IMR-90 (cell line): ENCODE measurements at regions not wholly inside any gene's neighbourhood (a gene's known extent, or its start where the extent isn't known, plus 50 kb on each side); places are given as distances from the start of the nearest gene placed in this dataset.

ENCODE experiments used
- ATAC-seq: fragments of 200-7000 bp; cut with Tn5 transposase; 2 replicates; pipeline ENCODE4 v1.9.1; 2020; ENCODE audit warnings: low read depth, mild to moderate bottlenecking, moderate library complexity
- BruUV-seq: library from RNA; stranded (reverse); fragments of 400-500 nt; replicated peaks from 2 replicates; lab custom pipeline; 2021; lab: Mats Ljungman, UMichigan
- CTCF ChIA-PET: fragments of 300-600 bp; formaldehyde crosslinking; extraction: SDS; loops from one replicate; lab custom pipeline; 2021; ENCODE audit warnings: antibody characterized with exemption; lab: Yijun Ruan, JAX
- POLR2A ChIA-PET: fragments of 300-600 bp; sonication (Branson Sonifier 250); formaldehyde crosslinking; loops from one replicate; lab custom pipeline; 2022; ENCODE audit warnings: antibody characterized with exemption; ENCODE audit not compliant: unreplicated experiment; lab: Charles Lee
- DNase-seq: peaks from one replicate; pipeline ENCODE4 v3.0.0; 2013
- H2AFZ ChIP-seq: replicated peaks from 2 replicates; pipeline ENCODE3; 2013; ENCODE audit warnings: low read length, mild to moderate bottlenecking; ENCODE audit not compliant: poor library complexity
- H2AK5ac ChIP-seq: 2 replicates; pipeline ENCODE4 v1.6.1; 2013; ENCODE audit warnings: low read depth, low read length, inconsistent platforms
- H2AK9ac ChIP-seq: replicated peaks from 2 replicates; pipeline ENCODE3; 2013; ENCODE audit warnings: mild to moderate bottlenecking, low read depth, low read length, moderate library complexity; ENCODE audit not compliant: poor library complexity
- H2BK120ac ChIP-seq: 2 replicates; pipeline ENCODE4 v1.6.1; 2013; ENCODE audit warnings: low read depth, low read length, inconsistent platforms
- H2BK15ac ChIP-seq: 3 replicates; pipeline ENCODE4 v1.6.1; 2013; ENCODE audit warnings: low read depth, low read length, inconsistent platforms
- H2BK20ac ChIP-seq: 2 replicates; pipeline ENCODE4 v1.6.1; 2013; ENCODE audit warnings: low read depth, mild to moderate bottlenecking, inconsistent platforms, low read length, moderate library complexity
- H2BK5ac ChIP-seq: 2 replicates; pipeline ENCODE4 v1.6.1; 2013; ENCODE audit warnings: mild to moderate bottlenecking, low read depth, low read length, inconsistent platforms; ENCODE audit not compliant: poor library complexity, severe bottlenecking
- H3K14ac ChIP-seq: replicated peaks from 2 replicates; pipeline ENCODE4 v1.6.1; 2013; ENCODE audit warnings: low read depth, low read length, inconsistent platforms
- H3K18ac ChIP-seq: 2 replicates; pipeline ENCODE4 v1.6.1; 2013; ENCODE audit warnings: low read depth, low read length, control low read depth
- H3K23ac ChIP-seq: 2 replicates; pipeline ENCODE4 v1.6.1; 2013; ENCODE audit warnings: low read depth, low read length, inconsistent platforms
- H3K27ac ChIP-seq: 2 replicates; pipeline ENCODE4 v1.5.1; 2013; ENCODE audit warnings: mild to moderate bottlenecking, control low read depth, low read length; ENCODE audit not compliant: insufficient read depth
- H3K27me3 ChIP-seq: 2 replicates; pipeline ENCODE4 v1.6.1; 2013; ENCODE audit warnings: low read length; ENCODE audit not compliant: control insufficient read depth, insufficient read depth
- H3K36me3 ChIP-seq: 2 replicates; pipeline ENCODE4 v1.6.1; 2013; ENCODE audit warnings: low read length, mixed read lengths; ENCODE audit not compliant: control insufficient read depth, insufficient read depth
- H3K4ac ChIP-seq: 2 replicates; pipeline ENCODE4 v1.6.1; 2013; ENCODE audit warnings: low read depth, low read length, inconsistent platforms
- H3K4me1 ChIP-seq: 2 replicates; pipeline ENCODE4 v1.6.1; 2013; ENCODE audit warnings: low read length, mixed read lengths; ENCODE audit not compliant: control insufficient read depth, insufficient read depth
- H3K4me2 ChIP-seq: 2 replicates; pipeline ENCODE4 v1.6.1; 2013; ENCODE audit warnings: low read depth, mild to moderate bottlenecking, control low read depth, low read length, moderate library complexity
- H3K4me3 ChIP-seq: 2 replicates; pipeline ENCODE4 v1.5.1; 2013; ENCODE audit warnings: low read depth, mild to moderate bottlenecking, control low read depth, low read length, moderate library complexity; ENCODE audit not compliant: insufficient read depth
- H3K56ac ChIP-seq: 2 replicates; pipeline ENCODE4 v1.6.1; 2013; ENCODE audit warnings: low read length, inconsistent platforms; ENCODE audit not compliant: insufficient read depth; ENCODE audit errors: extremely low read depth
- H3K79me1 ChIP-seq, 2 experiments: 2 replicates each; pipeline ENCODE4 v1.6.1; 2013; ENCODE audit warnings: low read length in 2 of 2, inconsistent platforms in 1 of 2, low read depth in 1 of 2
- H3K9ac ChIP-seq: 2 replicates; pipeline ENCODE4 v1.6.1; 2013; ENCODE audit warnings: low read depth, low read length, control low read depth
- H3K9me1 ChIP-seq: 2 replicates; pipeline ENCODE4 v1.6.1; 2013; ENCODE audit warnings: low read length, inconsistent platforms; ENCODE audit not compliant: insufficient read depth
- H3K9me3 ChIP-seq: 2 replicates; pipeline ENCODE4 v1.6.1; 2013; ENCODE audit warnings: low read length; ENCODE audit not compliant: control insufficient read depth, insufficient read depth
- H4K20me1 ChIP-seq: 2 replicates; pipeline ENCODE4 v1.6.1; 2013; ENCODE audit warnings: low read length, inconsistent platforms; ENCODE audit not compliant: insufficient read depth
- H4K5ac ChIP-seq: 2 replicates; pipeline ENCODE4 v1.6.1; 2013; ENCODE audit warnings: mild to moderate bottlenecking, low read depth, low read length, control low read depth
- H4K8ac ChIP-seq, 2 experiments: 2 replicates each; pipeline ENCODE4 v1.6.1; 2013; ENCODE audit warnings: low read depth in 2 of 2, low read length in 2 of 2, control low read depth in 1 of 2, inconsistent platforms in 1 of 2
- H4K91ac ChIP-seq: 2 replicates; pipeline ENCODE4 v1.6.1; 2013; ENCODE audit warnings: low read depth, low read length, inconsistent platforms; ENCODE audit not compliant: insufficient read depth
- CEBPB ChIP-seq: IDR thresholded peaks from 2 replicates; pipeline ENCODE4 v1.6.1; 2012; ENCODE audit warnings: low read depth, low read length, improper control_type of control experiment
- CTCF ChIP-seq: conservative IDR thresholded peaks from 2 replicates; pipeline ENCODE4 v1.5.1; 2012; ENCODE audit warnings: mild to moderate bottlenecking, low read depth, low read length, improper control_type of control experiment
- ELK1 ChIP-seq: fragments of 150-350 bp; IDR thresholded peaks from 2 replicates; pipeline ENCODE4 v1.6.1; 2016; ENCODE audit warnings: low read depth, mild to moderate bottlenecking, low read length, moderate library complexity, borderline replicate concordance
- FOS ChIP-seq: fragments of 150-350 bp; IDR thresholded peaks from 2 replicates; pipeline ENCODE4 v1.6.1; 2016; ENCODE audit warnings: low read depth, low read length
- MAFK ChIP-seq: IDR thresholded peaks from 2 replicates; pipeline ENCODE4 v1.6.1; 2012; ENCODE audit warnings: low read depth, low read length, improper control_type of control experiment
- MXI1 ChIP-seq: IDR thresholded peaks from 2 replicates; pipeline ENCODE4 v1.6.1; 2012; ENCODE audit warnings: low read depth, mild to moderate bottlenecking, low read length, moderate library complexity, borderline replicate concordance
- NFE2L2 ChIP-seq: fragments of 150-350 bp; IDR thresholded peaks from 2 replicates; pipeline ENCODE4 v1.6.1; 2016; ENCODE audit warnings: low read depth, mild to moderate bottlenecking, low read length
- POLR2A ChIP-seq: IDR thresholded peaks from 2 replicates; pipeline ENCODE4 v1.6.1; 2012; ENCODE audit warnings: mild to moderate bottlenecking, low read depth, low read length
- RCOR1 ChIP-seq: IDR thresholded peaks from 2 replicates; pipeline ENCODE4 v1.6.1; 2012; ENCODE audit warnings: mild to moderate bottlenecking, low read length, improper control_type of control experiment; ENCODE audit not compliant: insufficient replicate concordance
- RFX5 ChIP-seq: IDR thresholded peaks from 2 replicates; pipeline ENCODE4 v1.8.0; 2012; ENCODE audit warnings: low read depth, mild to moderate bottlenecking, low read length, moderate library complexity
- USF2 ChIP-seq: fragments of 150-350 bp; IDR thresholded peaks from 2 replicates; pipeline ENCODE4 v1.6.1; 2017; ENCODE audit warnings: mild to moderate bottlenecking, antibody characterized with exemption, low read length, low read depth
- WGBS, 2 experiments: methylation state at CpG; one replicate each; pipeline versions ENCODE4 v1.1.5 to v1.1.7; 2013; ENCODE audit warnings: missing lambda C conversion rate in 2 of 2; ENCODE audit not compliant: insufficient read length in 1 of 2; ENCODE audit errors: extremely low coverage in 2 of 2; 5-methylcytosine and 5-hydroxymethylcytosine counted together
- dilution Hi-C: fragments of 300-500 bp; cut with HindIII; formaldehyde crosslinking; loops from one replicate; pipeline ENCODE4 v1.14.3; 2018; ENCODE audit warnings: low sequenced_read_pairs; ENCODE audit not compliant: unreplicated experiment
- in situ Hi-C: fragments of 300-500 bp; cut with MboI; formaldehyde crosslinking; loops from 3 replicates; pipeline ENCODE4 v1.14.3; 2019; ENCODE audit warnings: low sequenced_read_pairs, inconsistent platforms, mixed read lengths
- intact Hi-C: fragments of 100-400 bp; cut with micrococcal nuclease; formaldehyde crosslinking; loops from 2 replicates; pipeline ENCODE4 v1.10.0; 2022

GRCh38 chr1:208728815-208729214, 484.6 kb upstream of the PLXNA2 start:
- no peak overlapping the region for H3K4me2 ChIP-seq
- no peak overlapping the region for H3K23ac ChIP-seq
- H3K14ac ChIP-seq = no peak overlapping the region
- H3K9me3 ChIP-seq = peaks cover 8% of the 10 kb centered on the region
- TF ChIP-seq CTCF (no peak), CEBPB (no peak), RFX5 (no peak), NFE2L2 (no peak), POLR2A (no peak), MXI1 (no peak), USF2 (no peak), ELK1 (no peak), MAFK (no peak), RCOR1 (no peak), FOS (no peak)
- no TSS peak for BruUV-seq
- in situ Hi-C loops (no loop called here), intact Hi-C loops (no loop called here), dilution Hi-C loops (no loop called here)
- no peak overlapping the region for H4K5ac ChIP-seq
- no peak overlapping the region for H2BK20ac ChIP-seq
- DNase-seq (no peak), ATAC-seq (no peak)
- no peak overlapping the region for H4K91ac ChIP-seq
- H3K4me1 ChIP-seq = no peaks in the 10 kb centered on the region
- no CpG with 5 or more reads among the region's 1 CpG for WGBS, 2 experiments
- no peak overlapping the region for H3K56ac ChIP-seq
- H3K36me3 ChIP-seq = no peaks in the 10 kb centered on the region
- H3K9ac ChIP-seq = no peak overlapping the region
- H2AK5ac ChIP-seq = no peak overlapping the region
- POLR2A ChIA-PET = no interaction called here
- H3K18ac ChIP-seq = no peak overlapping the region
- H3K27ac ChIP-seq = no peak overlapping the region
- H3K27me3 ChIP-seq = no peaks in the 10 kb centered on the region
- CTCF ChIA-PET = no interaction called here
- H2BK5ac ChIP-seq = no peak overlapping the region
- no peak overlapping the region for H3K4ac ChIP-seq
- no peaks in the 10 kb centered on the region for H3K79me1 ChIP-seq
- no peak overlapping the region for H2AK9ac ChIP-seq
- H2BK15ac ChIP-seq = no peak overlapping the region
- no peak overlapping the region for H3K4me3 ChIP-seq
- no peaks in the 10 kb centered on the region for H4K20me1 ChIP-seq
- H4K8ac ChIP-seq = no peak overlapping the region
- H3K9me1 ChIP-seq = no peaks in the 10 kb centered on the region
- H2AFZ ChIP-seq = no peak overlapping the region
- H2BK120ac ChIP-seq = no peak overlapping the region
